H1 (cell line): ENCODE measurements at regions not wholly inside any gene's neighbourhood (a gene's known extent, or its start where the extent isn't known, plus 50 kb on each side); places are given as distances from the start of the nearest gene placed in this dataset.

ENCODE experiments used
- CTCF ChIA-PET: fragments of 300-600 bp; sonication (Branson Sonifier 250); formaldehyde crosslinking; loops from one replicate; lab custom pipeline; 2021; ENCODE audit not compliant: partially characterized antibody; lab: Charles Lee
- POLR2A ChIA-PET: fragments of 300-600 bp; sonication (Branson Sonifier 250); formaldehyde crosslinking; loops from one replicate; lab custom pipeline; 2021; ENCODE audit warnings: inconsistent platforms; ENCODE audit not compliant: partially characterized antibody; lab: Charles Lee
- DNase-seq, 2 experiments: peaks; one replicate each; pipeline versions ENCODE4 v3.0.0 to v3.0.0-alpha.2; 2010 to 2022; ENCODE audit warnings: low spot score in 2 of 2, low read depth in 1 of 2, mixed read lengths in 1 of 2
- FAIRE-seq: peaks from 2 replicates; lab custom pipeline; 2011; peaks lifted over from hg19 to GRCh38; lab: Jason Lieb, UNC
- H2AFZ ChIP-seq: 2 replicates; pipeline ENCODE4 v1.8.1; 2012; ENCODE audit warnings: low read length, inconsistent platforms
- H2AK5ac ChIP-seq: 2 replicates; pipeline ENCODE4 v1.6.1; 2013; ENCODE audit warnings: low read depth, low read length
- H2BK120ac ChIP-seq: replicated peaks from 2 replicates; pipeline ENCODE3; 2013; ENCODE audit warnings: low read depth, low read length, inconsistent platforms
- H2BK12ac ChIP-seq: 2 replicates; pipeline ENCODE4 v1.6.1; 2013; ENCODE audit warnings: low read depth, low read length
- H2BK15ac ChIP-seq: 2 replicates; pipeline ENCODE4 v1.6.1; 2013; ENCODE audit warnings: low read length
- H2BK20ac ChIP-seq: 2 replicates; pipeline ENCODE4 v1.6.1; 2013; ENCODE audit warnings: low read length
- H2BK5ac ChIP-seq: 2 replicates; pipeline ENCODE4 v1.6.1; 2013; ENCODE audit warnings: low read depth, low read length
- H3K14ac ChIP-seq: 2 replicates; pipeline ENCODE4 v1.6.1; 2013; ENCODE audit warnings: inconsistent platforms; ENCODE audit not compliant: insufficient read length
- H3K18ac ChIP-seq: 2 replicates; pipeline ENCODE4 v1.6.1; 2013; ENCODE audit warnings: low read length; ENCODE audit errors: extremely low read depth
- H3K23ac ChIP-seq: 2 replicates; pipeline ENCODE4 v1.6.1; 2013; ENCODE audit warnings: inconsistent platforms; ENCODE audit not compliant: insufficient read length
- H3K23me2 ChIP-seq: 2 replicates; pipeline ENCODE4 v1.6.1; 2013; ENCODE audit warnings: low read depth, low read length
- H3K27ac ChIP-seq: 2 replicates; pipeline ENCODE4 v1.6.1; 2011; ENCODE audit warnings: low read depth, low read length, inconsistent platforms
- H3K27me3 ChIP-seq, 4 experiments: replicated peaks in 1 of 4; 1 replicate in 1 of 4; 2 replicates in 3 of 4; pipeline versions ENCODE4 v1.6.1 to v1.8.1; 2011 to 2013; ENCODE audit warnings: low read length in 3 of 4, mild to moderate bottlenecking in 3 of 4, inconsistent platforms in 2 of 4, mixed read lengths in 2 of 4, moderate library complexity in 1 of 4; ENCODE audit not compliant: control insufficient read depth in 3 of 4, insufficient read depth in 3 of 4; ENCODE audit errors: extremely low read depth in 1 of 4
- H3K36me3 ChIP-seq, 4 experiments: 2 replicates each; pipeline versions ENCODE4 v1.6.1 to v1.8.1; 2011 to 2013; ENCODE audit warnings: mild to moderate bottlenecking in 4 of 4, low read length in 3 of 4, moderate library complexity in 2 of 4, control low read depth in 1 of 4, inconsistent platforms in 1 of 4; ENCODE audit not compliant: insufficient read depth in 4 of 4, control insufficient read depth in 2 of 4
- H3K4ac ChIP-seq: replicated peaks from 2 replicates; pipeline ENCODE3; 2013; ENCODE audit warnings: low read length, low read depth, mixed read lengths, inconsistent platforms; ENCODE audit not compliant: insufficient read length
- H3K4me1 ChIP-seq, 4 experiments: replicated peaks in 1 of 4; 1 replicate in 1 of 4; 2 replicates in 3 of 4; pipeline versions ENCODE4 v1.6.1 to v1.8.1; 2011 to 2013; ENCODE audit warnings: low read length in 3 of 4, inconsistent platforms in 2 of 4, mixed read lengths in 1 of 4; ENCODE audit not compliant: insufficient read depth in 4 of 4, control insufficient read depth in 3 of 4
- H3K4me2 ChIP-seq, 2 experiments: 2 replicates each; pipeline versions ENCODE4 v1.6.1 to v1.8.1; 2011 to 2013; ENCODE audit warnings: low read depth in 2 of 2, low read length in 2 of 2, control low read depth in 1 of 2, inconsistent platforms in 1 of 2, mild to moderate bottlenecking in 1 of 2; ENCODE audit not compliant: insufficient read depth in 1 of 2
- H3K4me3 ChIP-seq, 4 experiments: fragments of 200-600, 300-600 bp in 1 of 4; sonication (generic), shearing (Covaris generic), sonication (Bioruptor Twin) in 1 of 4; 2 replicates each; pipeline versions ENCODE4 v1.5.1 to v1.8.1; 2011 to 2016; ENCODE audit warnings: low read length in 4 of 4, low read depth in 3 of 4, control low read depth in 2 of 4, inconsistent platforms in 2 of 4, mild to moderate bottlenecking in 2 of 4, mixed read lengths in 1 of 4, moderate library complexity in 1 of 4; ENCODE audit not compliant: insufficient read depth in 2 of 4; ENCODE audit errors: extremely low read depth in 1 of 4
- H3K56ac ChIP-seq: replicated peaks from 2 replicates; pipeline ENCODE3; 2013; ENCODE audit warnings: low read depth, mild to moderate bottlenecking, mixed read lengths, low read length, inconsistent platforms; ENCODE audit not compliant: insufficient read length
- H3K79me1 ChIP-seq: 2 replicates; pipeline ENCODE4 v1.6.1; 2013; ENCODE audit warnings: low read depth, low read length, control low read depth
- H3K79me2 ChIP-seq, 2 experiments: 2 replicates each; pipeline versions ENCODE4 v1.6.1 to v1.8.1; 2012 to 2013; ENCODE audit warnings: low read length in 2 of 2, mild to moderate bottlenecking in 2 of 2, inconsistent platforms in 1 of 2; ENCODE audit not compliant: insufficient read depth in 2 of 2, control insufficient read depth in 1 of 2
- H3K9ac ChIP-seq, 4 experiments: replicated peaks in 1 of 4; 1 replicate in 1 of 4; 2 replicates in 3 of 4; pipeline versions ENCODE4 v1.6.1 to v1.8.1; 2011 to 2013; ENCODE audit warnings: low read depth in 3 of 4, low read length in 3 of 4, control low read depth in 2 of 4, mild to moderate bottlenecking in 2 of 4, moderate library complexity in 2 of 4, inconsistent platforms in 1 of 4; ENCODE audit errors: extremely low read depth in 1 of 4
- H3K9me3 ChIP-seq, 2 experiments: 2 replicates each; pipeline versions ENCODE4 v1.6.1 to v1.8.1; 2012 to 2013; ENCODE audit warnings: mild to moderate bottlenecking in 2 of 2, moderate library complexity in 2 of 2, control low read depth in 1 of 2, inconsistent platforms in 1 of 2, low read depth in 1 of 2, low read length in 1 of 2, mixed read lengths in 1 of 2; ENCODE audit not compliant: insufficient read depth in 2 of 2
- H4K20me1 ChIP-seq, 2 experiments: replicated peaks in 1 of 2; 2 replicates each; pipeline versions ENCODE3 to v1.8.1; 2011 to 2013; ENCODE audit warnings: inconsistent platforms in 2 of 2, low read length in 2 of 2, mild to moderate bottlenecking in 1 of 2; ENCODE audit not compliant: insufficient read depth in 2 of 2, control insufficient read depth in 1 of 2
- H4K5ac ChIP-seq: 2 replicates; pipeline ENCODE4 v1.6.1; 2013; ENCODE audit warnings: low read length, low read depth, mixed read lengths, inconsistent platforms; ENCODE audit not compliant: insufficient read length
- H4K8ac ChIP-seq: 2 replicates; pipeline ENCODE4 v1.8.0; 2013; ENCODE audit warnings: mild to moderate bottlenecking, moderate library complexity, low read length, inconsistent platforms; ENCODE audit not compliant: insufficient read depth; ENCODE audit errors: extremely low read depth
- H4K91ac ChIP-seq: replicated peaks from 2 replicates; pipeline ENCODE3; 2013; ENCODE audit warnings: low read length, mixed read lengths, inconsistent platforms; ENCODE audit not compliant: insufficient read length
- CHD2 ChIP-seq: IDR thresholded peaks from 2 replicates; pipeline ENCODE4 v1.6.1; 2012; ENCODE audit warnings: low read length, improper control_type of control experiment
- E2F6 ChIP-seq: IDR thresholded peaks from 2 replicates; pipeline ENCODE4 v1.6.1; 2012; ENCODE audit warnings: inconsistent platforms
- GTF2F1 ChIP-seq: IDR thresholded peaks from 2 replicates; pipeline ENCODE4 v1.6.1; 2012; ENCODE audit warnings: low read depth, low read length, improper control_type of control experiment, borderline replicate concordance
- HDAC2 ChIP-seq, 2 experiments: fragments of 300-600 bp in 1 of 2; sonication (generic) in 1 of 2; IDR thresholded peaks; 2 replicates each; pipeline ENCODE4 v1.6.1; 2011 to 2012; ENCODE audit warnings: low read depth in 2 of 2, low read length in 2 of 2, mild to moderate bottlenecking in 2 of 2, moderate library complexity in 2 of 2, borderline replicate concordance in 1 of 2, inconsistent platforms in 1 of 2
- PHF8 ChIP-seq: fragments of 200-600 bp; sonication (generic); conservative IDR thresholded peaks from 2 replicates; pipeline ENCODE4 v1.7.1; 2012; ENCODE audit warnings: low read depth, mild to moderate bottlenecking, inconsistent platforms, low read length, moderate library complexity
- RFX5 ChIP-seq: IDR thresholded peaks from 2 replicates; pipeline ENCODE4 v1.6.1; 2011; ENCODE audit warnings: low read depth, low read length, improper control_type of control experiment, borderline replicate concordance
- TAF7 ChIP-seq: optimal IDR thresholded peaks from 2 replicates; pipeline ENCODE3; 2011; ENCODE audit warnings: low read depth, mild to moderate bottlenecking, inconsistent platforms, low read length, moderate library complexity, borderline replicate concordance

- H2AK5ac ChIP-seq = no peak overlapping the region
- H3K4me3 ChIP-seq = no peak overlapping the region
- no peak overlapping the region for H2AFZ ChIP-seq
- H4K20me1 ChIP-seq = no peaks in the 10 kb centered on the region
- no peaks in the 10 kb centered on the region for H3K27me3 ChIP-seq
- FAIRE-seq (no peak), DNase-seq (no peak)
- TF ChIP-seq RFX5 (no peak), E2F6 (no peak), HDAC2 (IDR thresholded peaks at IDR 0.05; ENCODE audit: borderline replicate concordance in 1 of 2, low read depth in 2 of 2, low read length in 2 of 2) (no peak), CHD2 (no peak), TAF7 (no peak), GTF2F1 (no peak), PHF8 (no peak)
- no peak overlapping the region for H2BK15ac ChIP-seq
- H3K9me3 ChIP-seq = no peaks in the 10 kb centered on the region; a peak in 1 of 4 replicates
- no peak overlapping the region for H3K14ac ChIP-seq
- H3K9ac ChIP-seq = no peak overlapping the region
- CTCF ChIA-PET = no interaction called here
- H3K4ac ChIP-seq = no peak overlapping the region
- no peak overlapping the region for H2BK5ac ChIP-seq
- H2BK120ac ChIP-seq = no peak overlapping the region
- H2BK12ac ChIP-seq = no peak overlapping the region
- no peak overlapping the region for H4K91ac ChIP-seq
- H3K4me1 ChIP-seq = no peaks in the 10 kb centered on the region
- H3K56ac ChIP-seq = no peak overlapping the region
- H3K23ac ChIP-seq = no peak overlapping the region
- H3K36me3 ChIP-seq = no peaks in the 10 kb centered on the region
- H3K27ac ChIP-seq = no peak overlapping the region
- no peaks in the 10 kb centered on the region for H3K79me2 ChIP-seq
- no peak overlapping the region for H3K4me2 ChIP-seq
- H3K18ac ChIP-seq = no peak overlapping the region
- no peaks in the 10 kb centered on the region for H3K23me2 ChIP-seq
- POLR2A ChIA-PET = no interaction called here
- no peak overlapping the region for H4K5ac ChIP-seq
- no peaks in the 10 kb centered on the region for H3K79me1 ChIP-seq
- H4K8ac ChIP-seq = no peak overlapping the region
- no peak overlapping the region for H2BK20ac ChIP-seq
Observed at GRCh38 chr1:87878873-87879272, 550.2 kb downstream of the LMO4 start.
